ENCODE measurements at regions not wholly inside any gene's neighbourhood (a gene's known extent, or its start where the extent isn't known, plus 50 kb on each side); places are given as distances from the start of the nearest gene placed in this dataset.

GRCh38 chr5:88550736-88551135, 282.1 kb upstream of the TMEM161B start:
- no peak overlapping the region for H3K27ac ChIP-seq (ENCODE audit: low read depth, low read length)

More at GRCh38 chr5:88550736-88551135, 282.1 kb upstream of the TMEM161B start:
- Histone ChIP-seq H4K5ac (ENCODE audit: insufficient read length, low read depth, low read length) (no peak overlapping the region), H3K4me1 (replicated peaks in 1 of 4; ENCODE audit: control insufficient read depth in 3 of 4, insufficient read depth in 4 of 4, low read length in 3 of 4) (no peaks in the 10 kb centered on the region; a peak in 2 of 7 replicates), H3K27me3 (replicated peaks in 1 of 4; ENCODE audit: control insufficient read depth in 3 of 4, extremely low read depth in 1 of 4, insufficient read depth in 3 of 4, low read length in 3 of 4) (no peaks in the 10 kb centered on the region), H2BK12ac (ENCODE audit: low read depth, low read length) (no peak overlapping the region), H3K56ac (replicated peaks; ENCODE audit: insufficient read length, low read depth, low read length) (no peak overlapping the region), H3K4me2 (ENCODE audit: insufficient read depth in 1 of 2, low read depth in 2 of 2, low read length in 2 of 2) (no peak overlapping the region), H3K4me3 (ENCODE audit: extremely low read depth in 1 of 4, insufficient read depth in 2 of 4, low read depth in 3 of 4, low read length in 4 of 4) (no peak overlapping the region), H4K20me1 (replicated peaks in 1 of 2; ENCODE audit: control insufficient read depth in 1 of 2, insufficient read depth in 2 of 2, low read length in 2 of 2) (no peaks in the 10 kb centered on the region), H3K36me3 (ENCODE audit: control insufficient read depth in 2 of 4, insufficient read depth in 4 of 4, low read length in 3 of 4) (no peaks in the 10 kb centered on the region), H3K23me2 (ENCODE audit: low read depth, low read length) (no peaks in the 10 kb centered on the region), H2AFZ (ENCODE audit: low read length) (no peak overlapping the region), H2AK5ac (ENCODE audit: low read depth, low read length) (no peak overlapping the region), H3K79me2 (ENCODE audit: control insufficient read depth in 1 of 2, insufficient read depth in 2 of 2, low read length in 2 of 2) (no peaks in the 10 kb centered on the region), H4K8ac (ENCODE audit: extremely low read depth, insufficient read depth, low read length) (no peak overlapping the region), H3K79me1 (ENCODE audit: low read depth, low read length) (no peaks in the 10 kb centered on the region), H3K4ac (replicated peaks; ENCODE audit: insufficient read length, low read depth, low read length) (no peak overlapping the region), H2BK5ac (ENCODE audit: low read depth, low read length) (no peak overlapping the region), H2BK15ac (ENCODE audit: low read length) (no peak overlapping the region), H3K23ac (ENCODE audit: insufficient read length) (no peak overlapping the region), H2BK20ac (ENCODE audit: low read length) (no peak overlapping the region), H3K9ac (replicated peaks in 1 of 4; ENCODE audit: extremely low read depth in 1 of 4, low read depth in 3 of 4, low read length in 3 of 4) (no peak overlapping the region), H2BK120ac (replicated peaks; ENCODE audit: low read depth, low read length) (no peak overlapping the region), H3K9me3 (ENCODE audit: insufficient read depth in 2 of 2, low read depth in 1 of 2, low read length in 1 of 2) (no peaks in the 10 kb centered on the region), H3K14ac (ENCODE audit: insufficient read length) (no peak overlapping the region), H3K18ac (ENCODE audit: extremely low read depth, low read length) (no peak overlapping the region), H4K91ac (replicated peaks; ENCODE audit: insufficient read length, low read length) (no peak overlapping the region)
- TF ChIP-seq SP1 (IDR thresholded peaks at IDR 0.05; ENCODE audit: low read depth, low read length) = no peak
- TF ChIP-seq RBBP5 (IDR thresholded peaks at IDR 0.05; ENCODE audit: borderline replicate concordance, low read depth, low read length) = no peak
- no peak for TF ChIP-seq JUND (IDR thresholded peaks at IDR 0.05; ENCODE audit: low read length)
- no peak for TF ChIP-seq MAX (IDR thresholded peaks at IDR 0.05)
- no peak for TF ChIP-seq SUZ12 (IDR thresholded peaks at IDR 0.05; ENCODE audit: low read length)
- FAIRE-seq (no peak), DNase-seq (ENCODE audit: low read depth in 1 of 2, low spot score in 2 of 2) (no peak)
- ChIA-PET POLR2A (ENCODE audit: partially characterized antibody) (no interaction called here), CTCF (ENCODE audit: partially characterized antibody) (no interaction called here)
